A673 (cell line): ENCODE measurements at regions not wholly inside any gene's neighbourhood (a gene's known extent, or its start where the extent isn't known, plus 50 kb on each side); places are given as distances from the start of the nearest gene placed in this dataset.

Experiments used
- BruUV-seq: library from RNA; stranded (reverse); fragments of 400-500 nt; replicated peaks from 2 replicates; lab custom pipeline; 2021; lab: Mats Ljungman, UMichigan
- CTCF ChIA-PET: fragments of 300-600 bp; sonication (Branson Sonifier 250); formaldehyde crosslinking; loops from one replicate; lab custom pipeline; 2022; ENCODE audit warnings: antibody characterized with exemption; lab: Charles Lee
- POLR2A ChIA-PET: fragments of 300-600 bp; sonication (Branson Sonifier 250); formaldehyde crosslinking; loops from one replicate; lab custom pipeline; 2022; ENCODE audit warnings: antibody characterized with exemption; ENCODE audit not compliant: low non-redundant PET; lab: Charles Lee
- DNase-seq: peaks from one replicate; pipeline ENCODE4 v3.0.0-alpha.2; 2015; ENCODE audit warnings: low spot score
- H3K27ac ChIP-seq: fragments of 200-600 bp; sonication (generic); 2 replicates; pipeline ENCODE4 v1.5.1; 2016; ENCODE audit warnings: mixed run types, low read depth, mild to moderate bottlenecking, mixed read lengths, antibody characterized with exemption, low read length; ENCODE audit not compliant: poor library complexity, severe bottlenecking
- H3K27me3 ChIP-seq: fragments of 200-600 bp; sonication (generic); replicated peaks from 2 replicates; pipeline ENCODE4 v1.6.1; 2017; ENCODE audit warnings: mixed run types, low read depth, mild to moderate bottlenecking, mixed read lengths, antibody characterized with exemption, low read length; ENCODE audit not compliant: insufficient read depth, poor library complexity
- H3K36me3 ChIP-seq: fragments of 200-600 bp; sonication (generic); 2 replicates; pipeline ENCODE4 v1.6.1; 2016; ENCODE audit warnings: mixed run types, mild to moderate bottlenecking, mixed read lengths, antibody characterized with exemption, low read length; ENCODE audit not compliant: insufficient read depth, poor library complexity, severe bottlenecking
- H3K4me1 ChIP-seq: fragments of 200-600 bp; sonication (generic); 2 replicates; pipeline ENCODE4 v1.6.1; 2017; ENCODE audit warnings: mixed run types, mild to moderate bottlenecking, mixed read lengths, antibody characterized with exemption, low read length; ENCODE audit not compliant: insufficient read depth, poor library complexity, severe bottlenecking
- H3K4me3 ChIP-seq: fragments of 200-600 bp; sonication (generic); 2 replicates; pipeline ENCODE4 v1.5.1; 2016; ENCODE audit warnings: low read depth, mixed run types, mild to moderate bottlenecking, mixed read lengths, low read length; ENCODE audit not compliant: poor library complexity, severe bottlenecking
- H3K9me3 ChIP-seq: fragments of 200-600 bp; sonication (generic); 2 replicates; pipeline ENCODE4 v1.6.1; 2016; ENCODE audit warnings: mixed run types, low read depth, mild to moderate bottlenecking, mixed read lengths, antibody characterized with exemption, low read length; ENCODE audit not compliant: poor library complexity, severe bottlenecking
- CTCF ChIP-seq: fragments of 300-800, 200-600 bp; sonication (generic); conservative IDR thresholded peaks from 2 replicates; pipeline ENCODE4 v1.5.1; 2017; ENCODE audit warnings: low read depth, mild to moderate bottlenecking, antibody characterized with exemption, low read length, moderate library complexity, mixed read lengths
- EZH2 ChIP-seq: fragments of 200-600 bp; sonication (generic); IDR thresholded peaks from 2 replicates; pipeline ENCODE4 v1.6.1; 2017; ENCODE audit warnings: borderline replicate concordance, low read depth, mild to moderate bottlenecking, mixed read lengths, antibody characterized with exemption, low read length; ENCODE audit not compliant: poor library complexity, severe bottlenecking
- intact Hi-C: fragments of 100-400 bp; cut with micrococcal nuclease; formaldehyde crosslinking; loops from one replicate; pipeline ENCODE4 v1.10.0; 2022; ENCODE audit not compliant: unreplicated experiment

DNA sequence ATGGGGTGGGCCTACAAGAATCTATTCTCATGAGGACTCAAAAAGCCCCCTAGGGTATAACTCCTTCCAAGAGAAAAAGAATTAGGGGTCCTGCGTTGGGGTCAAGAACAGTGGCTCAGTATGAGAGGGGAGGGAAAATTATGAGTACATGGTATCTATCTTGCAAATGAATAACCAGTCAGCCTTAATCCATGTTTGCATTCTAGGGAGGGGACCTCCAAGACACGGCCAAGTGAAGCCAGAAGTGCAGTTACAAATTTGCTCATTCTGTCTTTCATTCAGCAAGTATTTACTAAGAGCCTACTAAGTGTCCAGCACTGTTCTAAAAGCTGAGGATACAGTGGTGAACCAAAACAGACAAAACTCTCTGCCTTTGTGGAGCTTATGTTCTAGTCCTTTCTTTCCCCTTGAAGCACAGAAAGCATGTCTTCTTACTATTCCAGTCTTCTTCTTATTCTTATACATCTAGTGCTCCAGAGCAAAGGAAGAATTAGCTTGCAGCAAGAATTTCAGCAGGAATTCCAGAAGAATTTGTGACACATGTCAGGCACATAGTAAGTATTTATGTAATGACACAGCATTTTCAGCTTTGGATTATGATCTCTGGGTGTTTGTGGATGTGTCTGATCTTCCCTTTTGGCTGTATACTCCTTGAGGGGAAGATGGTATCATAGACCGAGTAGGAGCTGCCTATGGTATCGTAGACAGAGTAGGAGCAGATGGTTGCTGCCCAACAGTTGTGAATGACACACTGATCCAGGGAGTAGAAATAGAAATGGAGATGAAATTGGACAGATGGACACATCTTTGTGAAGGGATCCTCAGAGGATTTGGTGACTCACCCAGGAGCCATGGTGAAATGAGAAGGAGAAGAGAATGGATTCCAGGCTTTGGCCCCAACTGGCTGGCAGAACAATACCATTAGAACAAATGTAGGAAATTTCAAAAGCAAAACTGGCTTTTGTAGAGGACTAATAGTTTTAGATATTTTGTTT, 75.9 kb downstream of the COQ2 start:
- Histone ChIP-seq H3K4me3 (no peak overlapping the region), H3K27ac (no peak overlapping the region), H3K27me3 (no peaks in the 10 kb centered on the region), H3K4me1 (no peaks in the 10 kb centered on the region), H3K9me3 (no peaks in the 10 kb centered on the region), H3K36me3 (no peaks in the 10 kb centered on the region)
- no peak for DNase-seq
- intact Hi-C loops = no loop called here
- ChIA-PET POLR2A (no interaction called here), CTCF (no interaction called here)
- no peak for TF ChIP-seq EZH2
- no peak for TF ChIP-seq CTCF
- no TSS peak for BruUV-seq

GRCh38 chr4:83207497-83208101, 77.0 kb downstream of the COQ2 start:
- Histone ChIP-seq H3K9me3 (no peaks in the 10 kb centered on the region), H3K4me1 (no peaks in the 10 kb centered on the region), H3K27ac (no peak overlapping the region), H3K36me3 (no peaks in the 10 kb centered on the region), H3K27me3 (no peaks in the 10 kb centered on the region), H3K4me3 (no peak overlapping the region)
- no TSS peak for BruUV-seq
- no peak for DNase-seq
- no peak for TF ChIP-seq EZH2
- no peak for TF ChIP-seq CTCF
- intact Hi-C loops = no loop called here
- ChIA-PET CTCF (no interaction called here), POLR2A (no interaction called here)

- no TSS peak for BruUV-seq
- intact Hi-C loops = no loop called here
- Histone ChIP-seq H3K27ac (no peak overlapping the region), H3K36me3 (no peaks in the 10 kb centered on the region), H3K27me3 (no peaks in the 10 kb centered on the region), H3K4me3 (no peak overlapping the region), H3K4me1 (no peaks in the 10 kb centered on the region), H3K9me3 (no peaks in the 10 kb centered on the region)
- DNase-seq = no peak
- TF ChIP-seq EZH2 = no peak
- TF ChIP-seq CTCF = no peak
- ChIA-PET CTCF (no interaction called here), POLR2A (no interaction called here)
Observed at GRCh38 chr4:83205760-83206159, 78.8 kb downstream of the COQ2 start.
